GM18517 (cell line): ENCODE measurements at regions not wholly inside any gene's neighbourhood (a gene's known extent, or its start where the extent isn't known, plus 50 kb on each side); places are given as distances from the start of the nearest gene placed in this dataset.

Source experiments
- ATAC-seq: cut with Tn5 transposase; IDR thresholded peaks from one replicate; pipeline ENCODE4 v1.9.1; 2021; ENCODE audit warnings: mild to moderate bottlenecking, moderate library complexity; ENCODE audit not compliant: unreplicated experiment

GRCh38 chr6:26196846-26197635 lies 109.8 kb downstream of the HFE start:
- ATAC-seq: peak; percentile 42

DNA sequence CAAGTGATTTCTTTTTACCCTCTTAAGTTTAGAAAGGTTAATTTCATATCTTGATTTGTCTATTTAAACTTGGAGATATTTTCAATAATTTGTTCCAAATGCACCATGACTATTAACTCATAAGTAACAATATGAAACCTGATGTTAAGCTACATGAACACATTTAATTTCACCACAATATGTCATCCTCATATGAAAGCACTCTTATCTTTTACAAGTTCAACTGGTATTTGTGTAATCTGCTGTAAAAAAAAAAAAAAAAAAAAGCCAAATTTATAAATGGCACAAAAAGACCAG lies 110.4 kb downstream of the HFE start:
- no peak for ATAC-seq

DNA sequence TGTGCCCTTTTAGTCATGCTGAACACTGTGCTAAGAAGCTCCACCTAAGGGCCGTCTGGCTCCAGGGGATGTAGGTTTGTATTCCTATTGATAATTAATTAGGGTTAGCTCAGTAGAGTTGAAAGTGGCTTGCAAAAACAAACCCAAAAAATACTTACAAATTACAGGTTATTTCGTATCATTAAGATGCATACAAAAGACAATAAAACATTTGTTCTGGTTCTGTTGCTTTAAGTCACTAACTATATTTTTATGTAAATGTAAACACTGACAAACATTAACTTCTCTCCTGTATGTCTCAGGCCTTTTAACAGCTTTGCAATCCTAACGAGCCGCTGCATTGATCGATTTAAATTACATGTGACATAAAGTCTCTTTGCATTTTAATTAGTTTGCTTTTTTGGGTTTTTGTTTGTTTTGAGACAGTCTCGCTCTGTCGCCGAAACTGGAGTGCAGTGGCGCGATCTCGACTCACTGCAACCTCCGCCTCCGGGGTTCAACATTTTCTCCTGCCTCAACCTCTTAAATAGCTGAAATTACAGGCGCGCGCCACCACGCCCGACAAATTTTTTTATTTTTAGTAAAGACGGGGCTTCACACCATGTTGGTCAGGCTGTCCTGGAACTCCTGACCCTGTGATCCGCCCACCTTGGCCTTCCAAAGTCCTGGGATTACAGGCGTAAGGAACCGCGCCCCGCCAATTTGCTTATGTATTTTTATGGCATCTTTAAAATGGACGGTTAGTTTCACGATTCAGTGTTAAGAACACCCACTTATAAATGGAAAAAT lies 110.9 kb downstream of the HFE start:
- ATAC-seq: no peak

DNA sequence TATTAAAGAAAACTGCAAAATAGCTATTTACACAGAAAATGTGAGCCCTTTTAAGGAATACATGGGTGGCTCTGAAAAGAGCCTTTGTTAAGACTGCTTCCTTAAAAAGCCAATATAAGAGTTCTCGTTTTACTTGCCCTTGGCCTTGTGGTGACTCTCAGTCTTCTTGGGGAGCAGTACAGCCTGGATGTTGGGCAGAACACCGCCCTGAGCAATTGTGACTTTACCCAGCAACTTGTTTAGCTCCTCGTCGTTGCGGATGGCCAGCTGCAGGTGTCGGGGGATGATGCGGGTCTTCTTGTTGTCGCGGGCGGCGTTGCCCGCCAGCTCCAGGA lies 111.5 kb downstream of the HFE start:
- ATAC-seq: no peak

GRCh38 chr6:26199057-26199772 lies 112.0 kb downstream of the HFE start:
- peak; percentile 57 for ATAC-seq

GRCh38 chr6:26199773-26200764 lies 112.8 kb downstream of the HFE start:
- no peak for ATAC-seq

DNA sequence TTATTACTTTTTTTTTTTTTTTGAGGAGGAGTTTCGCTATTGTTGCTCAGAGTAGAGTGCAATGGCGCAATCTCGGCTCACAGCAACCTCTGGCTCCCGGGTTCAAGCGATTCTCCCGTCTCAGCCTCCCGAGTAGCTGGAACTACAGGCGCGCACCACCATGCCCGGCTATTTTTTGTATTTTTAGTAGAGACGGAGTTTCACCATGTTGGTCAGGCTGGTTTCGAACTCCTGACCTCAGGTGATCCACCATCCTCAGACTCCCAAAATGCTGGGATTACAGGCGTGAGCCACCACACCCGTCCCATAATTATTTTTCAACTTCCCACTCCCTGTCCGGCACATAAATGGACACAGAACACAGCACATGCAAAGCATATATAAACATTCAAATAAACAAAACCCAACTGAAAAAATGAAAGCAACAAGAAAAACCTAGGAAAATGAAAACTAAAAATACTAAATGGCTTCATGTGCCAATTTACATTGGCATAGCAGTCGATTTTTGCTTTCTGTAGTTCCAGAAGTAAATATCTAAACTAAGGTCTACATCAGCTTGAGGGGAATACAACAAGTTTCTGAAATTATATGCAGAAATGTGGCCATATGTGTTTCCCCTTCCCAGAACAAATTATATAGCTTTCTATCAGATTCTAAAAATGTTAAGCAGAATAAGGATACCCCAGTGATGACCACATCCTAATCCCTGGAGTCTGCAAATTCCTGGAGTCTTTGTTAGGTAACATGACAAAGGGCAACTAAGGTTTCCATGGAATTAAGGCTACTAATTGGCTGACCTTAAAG lies 113.9 kb downstream of the HFE start:
- no peak for ATAC-seq

DNA sequence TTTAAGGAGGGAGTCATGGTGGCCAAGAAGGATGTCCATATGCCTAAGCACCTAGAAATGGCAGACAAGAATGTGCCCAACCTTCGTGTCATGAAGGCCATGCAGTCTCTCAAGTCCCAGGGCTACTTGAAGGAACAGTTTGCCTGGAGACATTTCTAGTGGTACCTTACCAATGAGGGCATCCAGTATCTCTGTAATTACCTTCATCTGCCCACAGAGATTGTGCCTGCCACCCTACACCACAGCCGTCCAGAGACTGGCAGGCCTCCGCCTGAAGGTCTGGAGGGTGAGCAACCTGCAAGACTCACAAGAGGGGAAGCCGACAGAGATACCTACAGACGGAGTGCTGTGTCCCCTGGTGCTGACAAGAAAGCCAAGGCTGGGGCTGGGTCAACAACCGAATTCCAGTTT lies 115.0 kb downstream of the HFE start:
- ATAC-seq: no peak

DNA sequence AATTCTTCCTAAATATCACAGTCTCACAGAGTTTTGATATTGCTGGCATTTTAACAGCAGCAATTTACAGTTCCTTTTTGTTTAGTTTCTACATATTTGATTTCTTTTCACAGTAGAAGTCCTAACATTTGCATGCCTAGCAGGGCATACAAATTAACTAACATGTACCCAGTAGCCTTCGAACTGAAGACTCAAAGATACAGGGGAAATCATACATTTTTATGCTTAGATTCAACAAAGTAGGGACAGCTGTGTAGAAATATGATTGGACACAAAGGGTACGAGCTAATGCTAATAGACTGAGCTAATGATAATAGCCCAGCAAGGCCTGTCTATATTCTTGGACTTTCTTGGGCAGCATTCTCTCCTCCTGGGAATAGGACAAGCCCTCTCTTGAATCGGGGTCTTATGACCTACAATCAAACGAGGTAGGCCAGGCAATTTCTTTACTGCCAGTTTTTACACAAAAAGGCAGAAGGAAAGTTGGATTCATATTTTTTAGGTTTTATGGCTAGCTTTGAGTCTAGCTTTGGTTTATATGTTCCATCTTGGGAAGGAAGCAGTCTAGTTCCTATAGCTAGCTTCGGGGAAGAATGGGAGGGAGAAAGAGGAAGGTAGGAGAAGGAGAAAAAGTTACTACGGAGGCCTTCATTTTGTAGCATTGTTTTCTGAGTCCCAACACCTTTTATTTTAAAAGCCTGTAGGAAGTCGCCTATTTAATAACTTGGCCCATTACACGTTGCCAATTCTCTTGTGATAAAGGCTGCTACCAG lies 115.8 kb downstream of the HFE start:
- ATAC-seq: no peak

GRCh38 chr6:26204332-26205160 lies 117.3 kb downstream of the HFE start:
- peak; percentile 43 for ATAC-seq

- peak; percentile 28 for ATAC-seq
Measured at GRCh38 chr6:26205161-26205624, 118.0 kb downstream of the HFE start.

- no peak for ATAC-seq
Measured at GRCh38 chr6:26205625-26206574, 118.7 kb downstream of the HFE start.

- ATAC-seq: no peak
Measured at GRCh38 chr6:26206868-26207801, 119.9 kb downstream of the HFE start.

- ATAC-seq: no peak
Measured at GRCh38 chr6:26211963-26212362, 124.7 kb downstream of the HFE start.

DNA sequence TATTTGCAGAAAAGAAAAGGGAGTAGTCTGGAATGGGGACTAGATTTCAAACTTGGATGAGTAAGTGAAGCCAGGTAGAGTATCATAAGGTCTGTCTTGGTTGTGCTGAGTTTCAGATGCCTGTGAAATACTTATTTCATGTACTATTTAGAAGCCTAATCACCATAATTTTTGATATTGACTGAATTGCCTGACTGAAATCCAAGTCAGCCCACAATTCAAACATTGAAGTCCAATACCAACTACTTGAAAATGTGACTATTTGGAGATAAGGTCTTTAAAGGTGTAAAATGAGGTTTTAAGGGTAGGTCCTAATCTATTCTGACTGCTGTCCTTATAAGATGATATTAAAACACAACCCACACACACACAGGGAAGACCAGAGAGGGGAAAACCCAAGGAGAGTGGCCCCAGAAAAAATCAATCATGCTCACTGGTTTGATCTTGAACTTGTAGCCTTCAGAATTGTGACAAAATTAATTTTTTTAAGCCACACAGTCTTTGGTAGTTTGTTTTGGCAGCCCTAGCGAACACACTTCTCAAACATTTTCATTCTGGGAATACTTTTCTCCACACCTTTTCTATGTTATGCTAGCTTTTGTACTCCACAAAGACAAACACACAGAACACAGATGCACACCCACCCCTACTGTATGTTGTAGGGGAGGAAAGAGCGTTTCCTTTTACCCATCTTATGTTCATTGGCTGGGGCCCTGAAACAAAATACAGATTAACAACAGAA lies 126.3 kb downstream of the HFE start:
- no peak for ATAC-seq
